Esophagus muscularis mucosa (tissue), 4 donors: ENCODE measurements at regions not wholly inside any gene's neighbourhood (a gene's known extent, or its start where the extent isn't known, plus 50 kb on each side); places are given as distances from the start of the nearest gene placed in this dataset.

Source experiments
- EP300 ChIP-seq: sonication (generic); formaldehyde crosslinking; IDR thresholded peaks from one replicate; pipeline ENCODE4 v1.6.1; 2017; ENCODE audit warnings: antibody characterized with exemption
- POLR2A ChIP-seq: fragments of 450-650 bp; IDR thresholded peaks from one replicate; pipeline ENCODE4 v1.6.1; 2017; ENCODE audit warnings: antibody characterized with exemption, moderate library complexity, mild to moderate bottlenecking, low read depth
- POLR2AphosphoS5 ChIP-seq, 2 donors: sonication (generic); formaldehyde crosslinking; IDR thresholded peaks; one replicate each; pipeline ENCODE4 v1.6.1; 2017; ENCODE audit warnings: antibody characterized with exemption in 2 of 2
- TF ChIP-seq, protein P1 (sequence below), 3 experiments: fragments of 200-600 bp in 2 of 3; fragments of 450-650 bp in 1 of 3; sonication (generic) in 2 of 3; IDR thresholded peaks; one replicate each; pipeline ENCODE4 v1.5.1; 2017 to 2019; ENCODE audit warnings: antibody characterized with exemption in 3 of 3, mild to moderate bottlenecking in 2 of 3, moderate library complexity in 1 of 3

GRCh38 chr2:239793086-239793485, 232.1 kb downstream of the NDUFA10 start:
- TF ChIP-seq, protein P1, sequence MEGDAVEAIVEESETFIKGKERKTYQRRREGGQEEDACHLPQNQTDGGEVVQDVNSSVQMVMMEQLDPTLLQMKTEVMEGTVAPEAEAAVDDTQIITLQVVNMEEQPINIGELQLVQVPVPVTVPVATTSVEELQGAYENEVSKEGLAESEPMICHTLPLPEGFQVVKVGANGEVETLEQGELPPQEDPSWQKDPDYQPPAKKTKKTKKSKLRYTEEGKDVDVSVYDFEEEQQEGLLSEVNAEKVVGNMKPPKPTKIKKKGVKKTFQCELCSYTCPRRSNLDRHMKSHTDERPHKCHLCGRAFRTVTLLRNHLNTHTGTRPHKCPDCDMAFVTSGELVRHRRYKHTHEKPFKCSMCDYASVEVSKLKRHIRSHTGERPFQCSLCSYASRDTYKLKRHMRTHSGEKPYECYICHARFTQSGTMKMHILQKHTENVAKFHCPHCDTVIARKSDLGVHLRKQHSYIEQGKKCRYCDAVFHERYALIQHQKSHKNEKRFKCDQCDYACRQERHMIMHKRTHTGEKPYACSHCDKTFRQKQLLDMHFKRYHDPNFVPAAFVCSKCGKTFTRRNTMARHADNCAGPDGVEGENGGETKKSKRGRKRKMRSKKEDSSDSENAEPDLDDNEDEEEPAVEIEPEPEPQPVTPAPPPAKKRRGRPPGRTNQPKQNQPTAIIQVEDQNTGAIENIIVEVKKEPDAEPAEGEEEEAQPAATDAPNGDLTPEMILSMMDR (IDR thresholded peaks at IDR 0.05), result no peak
- TF ChIP-seq POLR2A (no peak), EP300 (no peak), POLR2AphosphoS5 (IDR thresholded peaks at IDR 0.05) (no peak)
